Testis (tissue), 2 donors: ENCODE measurements at regions not wholly inside any gene's neighbourhood (a gene's known extent, or its start where the extent isn't known, plus 50 kb on each side); places are given as distances from the start of the nearest gene placed in this dataset.

Source experiments
- POLR2A ChIP-seq: fragments of 450-650 bp; IDR thresholded peaks from one replicate; pipeline ENCODE4 v1.6.1; 2017; ENCODE audit warnings: antibody characterized with exemption, mild to moderate bottlenecking, moderate library complexity
- TF ChIP-seq, protein P1 (sequence below), 3 experiments: fragments of 450-650 bp in 2 of 3; fragments of 200-600 bp in 1 of 3; sonication (generic) in 1 of 3; IDR thresholded peaks; one replicate each; pipeline ENCODE4 v1.5.1; 2016 to 2019; ENCODE audit warnings: antibody characterized with exemption in 3 of 3, mild to moderate bottlenecking in 2 of 3, moderate library complexity in 1 of 3

DNA sequence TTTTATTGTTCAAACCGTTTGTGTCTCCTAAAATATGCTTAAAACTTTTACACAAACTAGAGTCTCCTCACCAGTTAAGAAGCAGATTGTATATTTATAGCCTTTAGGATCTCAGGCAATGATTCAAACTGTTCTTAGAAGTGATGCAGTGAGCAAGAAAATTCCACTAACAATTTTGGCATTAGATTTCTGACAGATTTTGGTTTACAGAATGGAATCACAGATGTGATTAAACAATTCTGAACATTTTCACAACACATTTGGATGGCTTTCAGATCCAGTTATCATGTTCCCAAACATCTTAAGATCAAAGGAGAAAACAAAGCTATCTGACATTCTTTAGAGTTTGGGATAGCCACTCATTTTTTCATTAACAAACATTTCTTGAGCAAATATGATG, 181.7 kb upstream of the RIOK2 start:
- TF ChIP-seq, protein P1, sequence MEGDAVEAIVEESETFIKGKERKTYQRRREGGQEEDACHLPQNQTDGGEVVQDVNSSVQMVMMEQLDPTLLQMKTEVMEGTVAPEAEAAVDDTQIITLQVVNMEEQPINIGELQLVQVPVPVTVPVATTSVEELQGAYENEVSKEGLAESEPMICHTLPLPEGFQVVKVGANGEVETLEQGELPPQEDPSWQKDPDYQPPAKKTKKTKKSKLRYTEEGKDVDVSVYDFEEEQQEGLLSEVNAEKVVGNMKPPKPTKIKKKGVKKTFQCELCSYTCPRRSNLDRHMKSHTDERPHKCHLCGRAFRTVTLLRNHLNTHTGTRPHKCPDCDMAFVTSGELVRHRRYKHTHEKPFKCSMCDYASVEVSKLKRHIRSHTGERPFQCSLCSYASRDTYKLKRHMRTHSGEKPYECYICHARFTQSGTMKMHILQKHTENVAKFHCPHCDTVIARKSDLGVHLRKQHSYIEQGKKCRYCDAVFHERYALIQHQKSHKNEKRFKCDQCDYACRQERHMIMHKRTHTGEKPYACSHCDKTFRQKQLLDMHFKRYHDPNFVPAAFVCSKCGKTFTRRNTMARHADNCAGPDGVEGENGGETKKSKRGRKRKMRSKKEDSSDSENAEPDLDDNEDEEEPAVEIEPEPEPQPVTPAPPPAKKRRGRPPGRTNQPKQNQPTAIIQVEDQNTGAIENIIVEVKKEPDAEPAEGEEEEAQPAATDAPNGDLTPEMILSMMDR (IDR thresholded peaks at IDR 0.05): no peak
- TF ChIP-seq POLR2A: no peak
